Dendritic cell treated with granulocyte-macrophage colony-stimulating factor and Interleukin-4, amounts not matched to agents 40 ng/mL and 50 ng/mL, for 4 days (primary cell): ENCODE measurements at regions not wholly inside any gene's neighbourhood (a gene's known extent, or its start where the extent isn't known, plus 50 kb on each side); places are given as distances from the start of the nearest gene placed in this dataset.

Experiments
- H3K27ac Mint-ChIP-seq: one replicate; pipeline ENCODE4 v1.8.0; 2022; ENCODE audit warnings: mild to moderate bottlenecking, mixed read lengths
- H3K27me3 Mint-ChIP-seq: one replicate; pipeline ENCODE4 v1.8.0; 2022; ENCODE audit warnings: mild to moderate bottlenecking, mixed read lengths
- H3K36me3 Mint-ChIP-seq: one replicate; pipeline ENCODE4 v1.8.0; 2022; ENCODE audit warnings: low read depth, mixed read lengths
- H3K4me1 Mint-ChIP-seq: one replicate; pipeline ENCODE4 v1.8.0; 2022; ENCODE audit warnings: low read depth, mixed read lengths
- H3K4me3 Mint-ChIP-seq: one replicate; pipeline ENCODE4 v1.8.0; 2022; ENCODE audit warnings: mild to moderate bottlenecking, moderate library complexity, mixed read lengths
- H3K9me3 Mint-ChIP-seq: one replicate; pipeline ENCODE4 v1.8.0; 2022; ENCODE audit warnings: mixed read lengths
- intact Hi-C: fragments of 100-400 bp; cut with micrococcal nuclease; formaldehyde crosslinking; loops from one replicate; pipeline ENCODE4 v1.15.0; 2022

GRCh38 chr6:93801101-93801847 lies 381.9 kb upstream of the EPHA7 start:
- H3K27ac Mint-ChIP-seq = no peak overlapping the region
- intact Hi-C loops = no loop called here
- no peaks in the 10 kb centered on the region for H3K36me3 Mint-ChIP-seq
- H3K4me1 Mint-ChIP-seq = no peaks in the 10 kb centered on the region
- no peak overlapping the region for H3K4me3 Mint-ChIP-seq
- no peaks in the 10 kb centered on the region for H3K27me3 Mint-ChIP-seq
- no peaks in the 10 kb centered on the region for H3K9me3 Mint-ChIP-seq

GRCh38 chr6:93799226-93799625 lies 379.9 kb upstream of the EPHA7 start:
- Mint-ChIP-seq H3K36me3 (no peaks in the 10 kb centered on the region), H3K27ac (no peak overlapping the region), H3K9me3 (no peaks in the 10 kb centered on the region), H3K27me3 (no peaks in the 10 kb centered on the region), H3K4me3 (no peak overlapping the region), H3K4me1 (no peaks in the 10 kb centered on the region)
- intact Hi-C loops = no loop called here

- H3K36me3 Mint-ChIP-seq = no peaks in the 10 kb centered on the region
These were observed 374.8 kb upstream of the EPHA7 start for GRCh38 chr6:93794166-93794565.

GRCh38 chr6:93792746-93793145 lies 373.4 kb upstream of the EPHA7 start:
- Mint-ChIP-seq H3K4me3 (no peak overlapping the region), H3K27me3 (no peaks in the 10 kb centered on the region), H3K4me1 (no peaks in the 10 kb centered on the region), H3K27ac (no peak overlapping the region), H3K36me3 (no peaks in the 10 kb centered on the region), H3K9me3 (no peaks in the 10 kb centered on the region)
- intact Hi-C loops = no loop called here

More at GRCh38 chr6:93794166-93794565, 374.8 kb upstream of the EPHA7 start:
- no peak overlapping the region for H3K4me3 Mint-ChIP-seq
- intact Hi-C loops = no loop called here
- H3K9me3 Mint-ChIP-seq = no peaks in the 10 kb centered on the region
- no peaks in the 10 kb centered on the region for H3K27me3 Mint-ChIP-seq
- no peak overlapping the region for H3K27ac Mint-ChIP-seq
- no peaks in the 10 kb centered on the region for H3K4me1 Mint-ChIP-seq

GRCh38 chr6:93790981-93791380 lies 371.6 kb upstream of the EPHA7 start:
- Mint-ChIP-seq H3K27me3 (no peaks in the 10 kb centered on the region), H3K27ac (no peak overlapping the region)

GRCh38 chr6:93789532-93789931 lies 370.2 kb upstream of the EPHA7 start:
- Mint-ChIP-seq H3K27ac (no peak overlapping the region), H3K9me3 (no peaks in the 10 kb centered on the region), H3K36me3 (no peaks in the 10 kb centered on the region), H3K4me3 (no peak overlapping the region), H3K27me3 (no peaks in the 10 kb centered on the region), H3K4me1 (no peaks in the 10 kb centered on the region)
- intact Hi-C loops = no loop called here

More at GRCh38 chr6:93790981-93791380, 371.6 kb upstream of the EPHA7 start:
- H3K9me3 Mint-ChIP-seq = no peaks in the 10 kb centered on the region
- H3K36me3 Mint-ChIP-seq = no peaks in the 10 kb centered on the region
- intact Hi-C loops = no loop called here
- no peak overlapping the region for H3K4me3 Mint-ChIP-seq
- no peaks in the 10 kb centered on the region for H3K4me1 Mint-ChIP-seq

GRCh38 chr6:93787841-93788240 lies 368.5 kb upstream of the EPHA7 start:
- Mint-ChIP-seq H3K36me3 (no peaks in the 10 kb centered on the region), H3K4me3 (no peak overlapping the region), H3K27me3 (no peaks in the 10 kb centered on the region), H3K9me3 (no peaks in the 10 kb centered on the region), H3K4me1 (no peaks in the 10 kb centered on the region), H3K27ac (no peak overlapping the region)
- intact Hi-C loops = no loop called here

- H3K27me3 Mint-ChIP-seq = no peaks in the 10 kb centered on the region
- H3K36me3 Mint-ChIP-seq = no peaks in the 10 kb centered on the region
- H3K4me1 Mint-ChIP-seq = no peaks in the 10 kb centered on the region
- H3K4me3 Mint-ChIP-seq = no peak overlapping the region
- no peak overlapping the region for H3K27ac Mint-ChIP-seq
- intact Hi-C loops = no loop called here
- H3K9me3 Mint-ChIP-seq = no peaks in the 10 kb centered on the region
These were observed 367.3 kb upstream of the EPHA7 start for GRCh38 chr6:93786474-93787330.

GRCh38 chr6:93785694-93786030 lies 366.3 kb upstream of the EPHA7 start:
- no peak overlapping the region for H3K4me3 Mint-ChIP-seq

GRCh38 chr6:93784794-93785693 lies 365.7 kb upstream of the EPHA7 start:
- H3K27me3 Mint-ChIP-seq = no peaks in the 10 kb centered on the region
- intact Hi-C loops = no loop called here
- no peaks in the 10 kb centered on the region for H3K9me3 Mint-ChIP-seq
- H3K36me3 Mint-ChIP-seq = no peaks in the 10 kb centered on the region
- no peak overlapping the region for H3K27ac Mint-ChIP-seq
- H3K4me1 Mint-ChIP-seq = no peaks in the 10 kb centered on the region
- H3K4me3 Mint-ChIP-seq = no peak overlapping the region

More at GRCh38 chr6:93785694-93786030, 366.3 kb upstream of the EPHA7 start:
- Mint-ChIP-seq H3K9me3 (no peaks in the 10 kb centered on the region), H3K4me1 (no peaks in the 10 kb centered on the region), H3K27ac (no peak overlapping the region), H3K27me3 (no peaks in the 10 kb centered on the region), H3K36me3 (no peaks in the 10 kb centered on the region)
- intact Hi-C loops = no loop called here

- Mint-ChIP-seq H3K27ac (no peak overlapping the region), H3K27me3 (no peaks in the 10 kb centered on the region), H3K9me3 (no peaks in the 10 kb centered on the region), H3K4me1 (no peaks in the 10 kb centered on the region), H3K4me3 (no peak overlapping the region), H3K36me3 (no peaks in the 10 kb centered on the region)
- intact Hi-C loops = no loop called here
These were observed 359.9 kb upstream of the EPHA7 start for GRCh38 chr6:93779086-93779841.

- no peaks in the 10 kb centered on the region for H3K27me3 Mint-ChIP-seq
- intact Hi-C loops = no loop called here
- H3K36me3 Mint-ChIP-seq = no peaks in the 10 kb centered on the region
- no peaks in the 10 kb centered on the region for H3K4me1 Mint-ChIP-seq
- H3K4me3 Mint-ChIP-seq = no peak overlapping the region
- H3K9me3 Mint-ChIP-seq = no peaks in the 10 kb centered on the region
- H3K27ac Mint-ChIP-seq = no peak overlapping the region
These were observed 339.8 kb upstream of the EPHA7 start for GRCh38 chr6:93759190-93759589.

- Mint-ChIP-seq H3K9me3 (no peaks in the 10 kb centered on the region), H3K4me3 (no peak overlapping the region), H3K27me3 (no peaks in the 10 kb centered on the region), H3K27ac (no peak overlapping the region), H3K36me3 (no peaks in the 10 kb centered on the region), H3K4me1 (no peaks in the 10 kb centered on the region)
- intact Hi-C loops = no loop called here
These were observed 332.6 kb upstream of the EPHA7 start for GRCh38 chr6:93751969-93752368.
